ENCODE measurements at regions not wholly inside any gene's neighbourhood (a gene's known extent, or its start where the extent isn't known, plus 50 kb on each side); places are given as distances from the start of the nearest gene placed in this dataset.
"Not testable (repeated sequence)": the region's sequence is repeated elsewhere in the genome, so short reads cannot be mapped to it uniquely, and the experiment has no call there.

DNA sequence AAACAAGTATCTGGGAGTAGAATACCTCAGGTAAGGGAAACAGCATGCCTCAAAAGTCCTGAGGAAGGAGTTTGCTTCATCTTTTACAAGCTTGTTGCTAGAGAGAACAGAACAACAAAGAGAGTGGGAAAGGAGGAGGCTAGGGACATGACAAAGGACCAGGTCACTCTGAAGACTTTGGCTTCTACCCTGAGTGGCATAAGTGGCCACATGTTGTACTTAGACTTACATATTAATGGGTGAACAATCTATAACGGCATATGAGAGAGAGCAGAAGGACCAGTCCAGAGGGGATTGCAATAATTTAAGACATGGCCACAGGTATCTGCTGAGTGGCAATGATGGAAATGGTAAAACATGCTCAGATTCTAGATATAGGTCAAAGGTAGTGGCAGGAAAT is 668.3 kb upstream of the ADGRB3 start:
- DNase-seq: no peak
- Histone ChIP-seq H3K27me3 (no peaks in the 10 kb centered on the region; the same call in 1 of the 2 replicates), H3K36me3 (no peaks in the 10 kb centered on the region), H3K4me3 (no peak overlapping the region), H3K9me3 (no peaks in the 10 kb centered on the region)

GRCh38 chr6:67956352-67956751 is 678.7 kb upstream of the ADGRB3 start:
- H3K4me3 ChIP-seq: no peak overlapping the region
- H3K9me3 ChIP-seq: no peaks in the 10 kb centered on the region
- no peak for DNase-seq
- H3K27me3 ChIP-seq: no peaks in the 10 kb centered on the region
- no peaks in the 10 kb centered on the region for H3K36me3 ChIP-seq

GRCh38 chr6:67952948-67953347 is 682.1 kb upstream of the ADGRB3 start:
- Histone ChIP-seq H3K36me3 (no peaks in the 10 kb centered on the region), H3K4me3 (no peak overlapping the region), H3K9me3 (no peaks in the 10 kb centered on the region), H3K27me3 (no peaks in the 10 kb centered on the region)
- no peak for DNase-seq

DNA sequence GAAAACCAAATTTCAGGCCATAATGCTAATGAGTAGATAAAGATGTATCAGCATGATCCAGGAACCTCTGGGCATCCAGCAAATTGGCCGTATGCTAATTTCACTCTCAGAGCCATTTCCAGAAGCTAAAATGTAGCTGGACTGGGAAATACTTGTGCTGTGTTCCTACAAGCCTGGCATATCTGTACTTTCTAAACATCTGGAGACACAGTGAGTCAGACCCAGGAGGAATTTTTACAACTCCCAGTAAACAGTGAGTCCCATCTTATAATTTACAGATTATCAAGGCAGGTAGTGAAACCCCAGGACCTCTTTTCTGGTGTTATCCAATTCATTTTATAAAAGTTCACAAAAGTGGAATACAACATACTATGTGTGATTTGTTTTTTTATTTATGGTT is 683.0 kb upstream of the ADGRB3 start:
- Histone ChIP-seq H3K4me3 (no peak overlapping the region), H3K27me3 (no peaks in the 10 kb centered on the region), H3K9me3 (no peaks in the 10 kb centered on the region), H3K36me3 (no peaks in the 10 kb centered on the region)
- no peak for DNase-seq

GRCh38 chr6:67947762-67948161 is 687.3 kb upstream of the ADGRB3 start:
- H3K4me3 ChIP-seq, H3K36me3 ChIP-seq, H3K27me3 ChIP-seq, DNase-seq, H3K9me3 ChIP-seq: not testable (repeated sequence)

- no peaks in the 10 kb centered on the region for H3K36me3 ChIP-seq
- H3K9me3 ChIP-seq: no peaks in the 10 kb centered on the region
- no peak for DNase-seq
- no peaks in the 10 kb centered on the region for H3K27me3 ChIP-seq
- H3K4me3 ChIP-seq: no peak overlapping the region
These were observed 699.1 kb upstream of the ADGRB3 start for GRCh38 chr6:67935976-67936477.

- Histone ChIP-seq H3K27me3 (no peaks in the 10 kb centered on the region), H3K4me3 (no peak overlapping the region), H3K9me3 (no peaks in the 10 kb centered on the region), H3K36me3 (no peaks in the 10 kb centered on the region)
- no peak for DNase-seq
These were observed 701.8 kb upstream of the ADGRB3 start for GRCh38 chr6:67933278-67933677.

DNA sequence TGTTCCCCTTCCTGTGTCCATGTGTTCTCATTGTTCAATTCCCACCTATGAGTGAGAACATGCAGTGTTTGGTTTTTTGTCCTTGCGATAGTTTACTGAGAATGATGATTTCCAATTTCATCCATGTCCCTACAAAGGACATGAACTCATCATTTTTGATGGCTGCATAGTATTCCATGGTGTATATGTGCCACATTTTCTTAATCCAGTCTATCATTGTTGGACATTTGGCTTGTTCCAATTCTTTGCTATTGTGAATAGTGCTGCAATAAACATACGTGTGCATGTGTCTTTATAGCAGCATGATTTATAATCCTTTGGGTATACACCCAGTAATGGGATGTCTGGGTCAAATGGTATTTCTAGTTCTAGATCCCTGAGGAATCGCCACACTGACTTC is 712.5 kb upstream of the ADGRB3 start:
- H3K4me3 ChIP-seq, H3K9me3 ChIP-seq, H3K36me3 ChIP-seq, H3K27me3 ChIP-seq, DNase-seq: not testable (repeated sequence)

DNA sequence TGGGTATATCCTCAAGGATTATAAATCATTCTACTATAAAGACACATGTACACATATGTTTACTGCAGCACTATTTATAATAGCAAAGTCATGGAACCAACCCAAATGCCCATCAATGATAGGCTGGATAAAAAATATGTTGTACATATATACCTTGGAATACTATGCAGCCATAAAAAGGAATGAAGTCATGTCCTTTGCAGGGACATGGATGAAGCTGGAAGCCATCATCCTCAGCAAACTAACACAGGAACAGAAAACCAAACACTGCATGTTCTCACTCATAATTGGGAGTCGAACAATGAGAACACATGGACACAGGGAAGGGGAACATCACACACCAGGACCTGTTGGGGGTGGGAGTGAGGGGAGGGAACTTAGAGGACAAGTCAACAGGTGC is 715.0 kb upstream of the ADGRB3 start:
- not testable (repeated sequence) for H3K4me3 ChIP-seq, DNase-seq, H3K36me3 ChIP-seq, H3K9me3 ChIP-seq, H3K27me3 ChIP-seq

DNA sequence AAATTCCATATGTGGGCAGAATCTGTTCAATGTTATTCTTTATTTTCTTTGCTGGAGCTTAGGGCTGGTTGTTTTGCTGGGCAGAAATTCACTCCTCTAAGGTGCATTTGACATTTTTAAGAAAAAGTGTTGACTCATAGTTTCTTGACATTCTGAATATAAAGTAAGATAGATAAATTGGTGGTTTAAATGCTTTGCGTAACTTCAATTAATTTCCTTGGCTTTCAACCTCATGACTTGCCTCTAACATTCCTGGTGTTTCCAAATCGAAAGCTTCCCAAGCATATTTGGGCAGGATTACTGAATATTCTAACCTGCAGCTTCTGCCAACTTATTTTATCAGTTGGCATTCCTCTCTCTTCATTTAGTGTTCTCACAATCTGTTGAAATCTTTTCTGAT is 718.7 kb upstream of the ADGRB3 start:
- no peak for DNase-seq
- Histone ChIP-seq H3K4me3 (no peak overlapping the region), H3K27me3 (no peaks in the 10 kb centered on the region), H3K9me3 (no peaks in the 10 kb centered on the region; the same call in 1 of the 2 replicates), H3K36me3 (no peaks in the 10 kb centered on the region)

DNA sequence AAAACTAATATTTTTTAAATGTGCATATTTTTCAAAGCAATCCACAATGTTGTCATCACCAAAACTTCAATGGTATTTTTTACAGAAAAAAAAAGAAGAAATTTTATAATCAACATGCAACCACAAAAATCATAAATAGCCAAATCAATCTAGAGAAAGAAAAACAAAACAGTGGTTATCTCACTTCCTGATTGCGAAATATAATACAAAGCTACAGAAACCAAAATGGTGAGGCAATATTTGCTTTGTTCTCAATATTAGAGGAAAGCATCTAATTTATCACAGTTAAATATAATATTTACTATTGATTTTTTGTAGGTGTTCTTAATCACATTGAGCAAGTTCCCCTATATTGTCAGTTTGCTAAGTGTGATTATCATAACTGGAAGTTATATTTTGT is 720.7 kb upstream of the ADGRB3 start:
- no peaks in the 10 kb centered on the region for H3K36me3 ChIP-seq
- DNase-seq: no peak
- no peaks in the 10 kb centered on the region; the same call in 1 of the 2 replicates for H3K9me3 ChIP-seq
- H3K27me3 ChIP-seq: no peaks in the 10 kb centered on the region
- H3K4me3 ChIP-seq: no peak overlapping the region

DNA sequence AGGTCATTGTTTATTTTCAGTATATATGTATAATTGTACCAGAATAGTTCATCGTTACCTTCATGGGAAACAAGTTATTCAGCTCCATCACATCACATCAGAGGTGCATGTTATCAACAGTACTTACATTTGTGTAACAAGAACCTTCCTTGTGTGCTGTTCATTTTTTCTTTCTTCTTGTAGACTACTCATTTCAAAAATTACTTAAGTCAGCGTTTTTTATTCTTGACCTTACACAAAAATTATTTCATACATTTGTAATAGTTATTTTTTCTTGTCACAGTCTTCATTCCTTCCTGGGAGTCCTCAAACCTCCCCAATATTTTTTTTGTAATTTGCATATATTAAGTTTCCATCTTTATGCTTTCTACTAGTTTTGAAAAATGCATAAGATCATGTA is 725.7 kb upstream of the ADGRB3 start:
- H3K4me3 ChIP-seq: no peak overlapping the region
- no peak for DNase-seq

GRCh38 chr6:67908379-67908778 is 726.7 kb upstream of the ADGRB3 start:
- Histone ChIP-seq H3K27me3 (no peaks in the 10 kb centered on the region), H3K9me3 (no peaks in the 10 kb centered on the region; the same call in 1 of the 2 replicates), H3K36me3 (no peaks in the 10 kb centered on the region), H3K4me3 (no peak overlapping the region)
- DNase-seq: no peak

More for the DNA sequence above, 725.7 kb upstream of the ADGRB3 start:
- H3K9me3 ChIP-seq: no peaks in the 10 kb centered on the region; the same call in 1 of the 2 replicates
- no peaks in the 10 kb centered on the region for H3K27me3 ChIP-seq
- H3K36me3 ChIP-seq: no peaks in the 10 kb centered on the region

DNA sequence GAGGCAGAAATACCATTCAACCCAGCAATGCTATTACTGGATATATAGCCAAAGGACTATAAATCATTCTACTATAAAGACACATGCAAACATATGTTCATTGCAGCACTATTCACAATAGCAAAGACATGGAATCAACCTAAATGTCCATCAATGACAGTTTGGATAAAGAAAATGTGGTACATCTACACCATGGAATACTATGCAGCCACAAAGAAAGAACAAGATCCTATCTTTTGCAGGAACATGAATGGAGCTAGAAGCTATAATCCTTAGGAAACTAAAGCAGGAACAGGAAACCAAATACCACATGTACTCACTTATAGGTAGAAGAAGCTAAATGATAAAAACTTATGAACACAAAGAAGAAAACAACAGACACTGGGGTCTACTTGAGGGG is 730.3 kb upstream of the ADGRB3 start:
- not testable (repeated sequence) for H3K36me3 ChIP-seq, DNase-seq, H3K27me3 ChIP-seq, H3K9me3 ChIP-seq, H3K4me3 ChIP-seq

DNA sequence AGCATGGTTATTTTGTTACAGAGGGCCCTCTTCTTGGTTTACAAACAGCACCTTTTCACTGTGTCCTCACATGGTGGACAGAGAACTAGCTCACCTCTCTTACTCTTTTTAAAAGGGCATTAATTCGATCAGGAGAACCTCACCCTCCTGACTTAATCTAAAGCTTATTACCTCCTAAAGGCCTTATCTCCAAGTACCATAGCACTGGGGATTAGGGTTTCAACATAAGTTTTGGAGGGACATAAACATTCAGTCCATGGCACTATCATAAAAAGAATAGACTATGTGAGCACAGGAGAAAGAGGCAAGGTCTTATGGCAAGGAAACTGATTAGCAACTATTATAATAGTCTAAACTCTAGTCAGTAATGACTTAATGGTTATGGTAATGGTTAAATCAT is 736.2 kb upstream of the ADGRB3 start:
- no peak for DNase-seq
- Histone ChIP-seq H3K36me3 (no peaks in the 10 kb centered on the region), H3K27me3 (no peaks in the 10 kb centered on the region), H3K9me3 (no peaks in the 10 kb centered on the region), H3K4me3 (no peak overlapping the region)

- Histone ChIP-seq H3K9me3 (no peaks in the 10 kb centered on the region), H3K4me3 (no peak overlapping the region), H3K36me3 (no peaks in the 10 kb centered on the region), H3K27me3 (no peaks in the 10 kb centered on the region)
- DNase-seq: no peak
These were observed 737.0 kb upstream of the ADGRB3 start for GRCh38 chr6:67897998-67898607.

GRCh38 chr6:67896476-67896875 is 738.6 kb upstream of the ADGRB3 start:
- no peak for DNase-seq

GRCh38 chr6:67889682-67889995 is 745.4 kb upstream of the ADGRB3 start:
- no peaks in the 10 kb centered on the region for H3K27me3 ChIP-seq
- no peak for DNase-seq
- H3K9me3 ChIP-seq: no peaks in the 10 kb centered on the region
- H3K36me3 ChIP-seq: no peaks in the 10 kb centered on the region
- H3K4me3 ChIP-seq: no peak overlapping the region

More at GRCh38 chr6:67896476-67896875, 738.6 kb upstream of the ADGRB3 start:
- Histone ChIP-seq H3K9me3 (no peaks in the 10 kb centered on the region), H3K27me3 (no peaks in the 10 kb centered on the region), H3K36me3 (no peaks in the 10 kb centered on the region), H3K4me3 (no peak overlapping the region)

Measured in MG63 (cell line).